ENCODE measurements at regions not wholly inside any gene's neighbourhood (a gene's known extent, or its start where the extent isn't known, plus 50 kb on each side); places are given as distances from the start of the nearest gene placed in this dataset.

DNA sequence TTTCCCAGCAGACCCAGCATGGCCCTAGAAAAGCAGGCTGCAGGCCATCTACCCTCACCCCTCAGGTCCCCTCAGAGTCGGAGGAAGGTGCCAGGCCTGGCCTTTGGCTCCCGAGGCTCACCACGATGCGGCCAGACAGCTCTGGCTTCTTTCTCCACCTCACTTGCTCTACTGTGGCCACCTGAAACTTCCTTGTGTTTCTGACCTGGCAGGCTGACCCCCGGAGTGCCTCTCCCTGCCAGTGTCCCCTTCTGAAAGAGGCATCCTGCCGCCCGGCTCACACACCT, 375.0 kb upstream of the HS6ST1 start:
- Histone ChIP-seq H3K36me3 (no peaks in the 10 kb centered on the region), H3K4me1 (replicated peaks) (no peaks in the 10 kb centered on the region), H3K4me3 (no peak overlapping the region), H3K9me3 (no peaks in the 10 kb centered on the region), H3K27ac (no peak overlapping the region), H3K27me3 (replicated peaks; ENCODE audit: insufficient read depth) (no peaks in the 10 kb centered on the region)
- intact Hi-C loops (cut with DNase I): no loop called here
- DNase-seq (ENCODE audit: low spot score): no peak
- TF ChIP-seq POLR2AphosphoS5 (IDR thresholded peaks at IDR 0.05) (no peak), POLR2A (IDR thresholded peaks at IDR 0.05) (no peak), CTCF (IDR thresholded peaks at IDR 0.05) (no peak)
- 74% methylated on average over 7 of the region's 7 CpGs for WGBS

DNA sequence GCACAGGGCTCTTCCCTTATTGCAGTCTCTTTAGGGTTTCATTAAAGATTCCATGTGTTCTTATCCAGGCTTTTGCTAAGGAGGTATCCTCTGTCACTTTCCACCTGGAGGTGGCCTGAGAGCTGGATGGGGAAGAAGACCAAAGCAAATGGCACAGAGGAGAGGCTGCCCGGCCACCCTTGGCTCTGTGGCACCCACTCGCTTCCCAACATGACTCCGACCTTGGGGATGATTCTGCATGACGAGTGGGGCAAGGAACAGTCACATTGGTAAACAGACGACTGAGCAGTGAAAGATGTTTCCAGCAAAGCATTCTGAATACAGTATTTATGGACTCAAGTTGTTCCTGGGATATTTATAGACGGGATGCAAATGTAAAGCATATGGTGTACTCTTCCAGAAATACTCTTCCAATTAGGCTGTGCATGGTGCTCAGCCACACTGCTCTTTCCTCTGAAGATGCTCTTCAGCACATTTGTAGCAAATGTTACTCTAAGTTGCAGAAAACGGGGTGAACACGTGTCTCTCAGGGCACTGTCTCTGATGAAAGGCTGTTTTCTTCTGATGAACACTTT, 377.1 kb upstream of the HS6ST1 start:
- intact Hi-C loops (cut with DNase I): no loop called here
- TF ChIP-seq POLR2A (IDR thresholded peaks at IDR 0.05): no peak
- TF ChIP-seq POLR2AphosphoS5 (IDR thresholded peaks at IDR 0.05): no peak
- no peak for TF ChIP-seq CTCF (IDR thresholded peaks at IDR 0.05)
- Histone ChIP-seq H3K4me3 (no peak overlapping the region), H3K27ac (no peak overlapping the region), H3K4me1 (replicated peaks) (no peaks in the 10 kb centered on the region), H3K27me3 (replicated peaks; ENCODE audit: insufficient read depth) (no peaks in the 10 kb centered on the region), H3K36me3 (no peaks in the 10 kb centered on the region), H3K9me3 (no peaks in the 10 kb centered on the region)
- DNase-seq (ENCODE audit: low spot score): no peak
- WGBS: 80% methylated on average over 8 of the region's 8 CpGs

DNA sequence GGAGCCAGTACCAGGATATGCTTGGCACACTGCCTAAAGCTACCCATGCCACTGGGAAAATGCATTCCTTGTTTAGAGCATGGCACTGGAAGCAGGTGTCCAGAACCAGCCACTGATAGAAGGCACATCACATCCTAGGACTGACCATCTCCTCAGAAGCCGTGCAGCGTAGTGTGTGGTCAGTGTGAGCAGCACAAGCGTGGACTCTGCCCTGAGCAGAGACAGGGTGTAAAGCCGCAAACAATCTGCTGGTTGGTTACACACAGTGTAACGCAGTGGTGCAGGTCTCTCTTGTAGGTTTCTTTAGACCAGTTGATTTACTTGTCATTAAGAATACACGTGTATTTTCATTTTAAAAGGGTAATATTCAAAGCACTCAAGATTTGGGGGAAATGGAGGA, 377.8 kb upstream of the HS6ST1 start:
- Histone ChIP-seq H3K4me3 (no peak overlapping the region), H3K36me3 (no peaks in the 10 kb centered on the region), H3K27ac (no peak overlapping the region), H3K4me1 (replicated peaks) (no peaks in the 10 kb centered on the region), H3K27me3 (replicated peaks; ENCODE audit: insufficient read depth) (no peaks in the 10 kb centered on the region), H3K9me3 (no peaks in the 10 kb centered on the region)
- WGBS: 95% methylated on average over 6 of the region's 6 CpGs
- TF ChIP-seq POLR2AphosphoS5 (IDR thresholded peaks at IDR 0.05) (no peak), POLR2A (IDR thresholded peaks at IDR 0.05) (no peak), CTCF (IDR thresholded peaks at IDR 0.05) (no peak)
- no peak for DNase-seq (ENCODE audit: low spot score)
- intact Hi-C loops (cut with DNase I): no loop called here

DNA sequence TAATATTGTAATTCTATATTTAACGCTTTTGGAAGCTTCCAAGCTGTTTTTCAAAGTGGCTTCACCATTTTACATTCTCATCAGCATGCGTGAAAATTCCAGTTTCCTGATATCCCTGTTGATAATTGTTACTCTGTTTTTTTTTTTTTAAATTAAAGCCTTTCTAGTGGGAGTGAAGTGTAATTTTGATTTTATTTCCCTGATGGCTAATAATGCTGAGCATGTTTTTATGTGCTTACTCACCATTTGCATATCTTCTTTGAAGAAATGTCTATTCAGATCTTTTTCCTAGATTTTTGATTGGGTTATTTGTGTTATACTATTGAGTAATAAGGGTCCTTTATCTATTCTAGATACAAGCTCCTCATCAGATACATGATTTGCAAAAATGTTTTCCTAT, 382.8 kb upstream of the HS6ST1 start:
- no peaks in the 10 kb centered on the region for H3K36me3 ChIP-seq
- intact Hi-C loops (cut with DNase I): no loop called here
- no peak overlapping the region for H3K27ac ChIP-seq
- no peak overlapping the region for H3K4me3 ChIP-seq
- H3K9me3 ChIP-seq: no peaks in the 10 kb centered on the region
- 94% methylated on average over 2 of the region's 2 CpGs for WGBS
- TF ChIP-seq CTCF (IDR thresholded peaks at IDR 0.05) (no peak), POLR2AphosphoS5 (IDR thresholded peaks at IDR 0.05) (no peak), POLR2A (IDR thresholded peaks at IDR 0.05) (no peak)
- DNase-seq (ENCODE audit: low spot score): no peak
- no peaks in the 10 kb centered on the region for H3K4me1 ChIP-seq (replicated peaks)
- H3K27me3 ChIP-seq (replicated peaks; ENCODE audit: insufficient read depth): no peaks in the 10 kb centered on the region

GRCh38 chr2:128702616-128703015, 383.9 kb upstream of the HS6ST1 start:
- Histone ChIP-seq H3K4me1 (replicated peaks) (no peaks in the 10 kb centered on the region), H3K36me3 (no peaks in the 10 kb centered on the region), H3K27me3 (replicated peaks; ENCODE audit: insufficient read depth) (no peaks in the 10 kb centered on the region), H3K4me3 (no peak overlapping the region), H3K27ac (no peak overlapping the region), H3K9me3 (no peaks in the 10 kb centered on the region)
- no peak for TF ChIP-seq POLR2A (IDR thresholded peaks at IDR 0.05)
- TF ChIP-seq CTCF (IDR thresholded peaks at IDR 0.05): no peak
- TF ChIP-seq POLR2AphosphoS5 (IDR thresholded peaks at IDR 0.05): no peak
- intact Hi-C loops (cut with DNase I): no loop called here
- no peak for DNase-seq (ENCODE audit: low spot score)
- 48% methylated on average over 1 of the region's 1 CpG for WGBS

Data from prostate gland (tissue), 2 donors.